GM18517 (cell line): ENCODE measurements at regions not wholly inside any gene's neighbourhood (a gene's known extent, or its start where the extent isn't known, plus 50 kb on each side); places are given as distances from the start of the nearest gene placed in this dataset.
"Not testable (repeated sequence)": the region's sequence is repeated elsewhere in the genome, so short reads cannot be mapped to it uniquely, and the experiment has no call there.

Experiments used
- ATAC-seq: cut with Tn5 transposase; IDR thresholded peaks from one replicate; pipeline ENCODE4 v1.9.1; 2021; ENCODE audit warnings: mild to moderate bottlenecking, moderate library complexity; ENCODE audit not compliant: unreplicated experiment

GRCh38 chr15:22303112-22303511, 155.6 kb upstream of the GOLGA6L22 start:
- not testable (repeated sequence) for ATAC-seq
